ENCODE measurements at regions not wholly inside any gene's neighbourhood (a gene's known extent, or its start where the extent isn't known, plus 50 kb on each side); places are given as distances from the start of the nearest gene placed in this dataset.
"Not testable (repeated sequence)": the region's sequence is repeated elsewhere in the genome, so short reads cannot be mapped to it uniquely, and the experiment has no call there.

DNA sequence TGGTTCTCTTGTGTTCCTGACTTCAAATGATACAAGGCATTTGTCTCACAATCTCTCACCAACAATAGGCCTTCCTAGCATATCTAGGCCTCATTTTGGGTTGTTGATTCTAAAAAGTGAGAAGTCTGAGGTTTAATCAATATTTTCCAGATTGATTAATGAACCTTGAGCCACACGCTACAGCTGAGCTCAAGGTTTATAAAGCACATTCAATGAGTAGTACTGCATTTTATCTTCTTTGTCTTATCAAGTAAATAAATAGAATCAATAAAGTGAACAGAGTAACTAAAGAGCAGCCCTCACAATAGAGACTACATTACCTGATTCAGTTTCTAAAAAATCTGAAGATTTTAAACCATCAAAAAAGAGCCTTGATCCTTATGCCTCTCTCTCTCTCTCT, 407.5 kb upstream of the CLEC14A start:
- TF ChIP-seq, protein P1, sequence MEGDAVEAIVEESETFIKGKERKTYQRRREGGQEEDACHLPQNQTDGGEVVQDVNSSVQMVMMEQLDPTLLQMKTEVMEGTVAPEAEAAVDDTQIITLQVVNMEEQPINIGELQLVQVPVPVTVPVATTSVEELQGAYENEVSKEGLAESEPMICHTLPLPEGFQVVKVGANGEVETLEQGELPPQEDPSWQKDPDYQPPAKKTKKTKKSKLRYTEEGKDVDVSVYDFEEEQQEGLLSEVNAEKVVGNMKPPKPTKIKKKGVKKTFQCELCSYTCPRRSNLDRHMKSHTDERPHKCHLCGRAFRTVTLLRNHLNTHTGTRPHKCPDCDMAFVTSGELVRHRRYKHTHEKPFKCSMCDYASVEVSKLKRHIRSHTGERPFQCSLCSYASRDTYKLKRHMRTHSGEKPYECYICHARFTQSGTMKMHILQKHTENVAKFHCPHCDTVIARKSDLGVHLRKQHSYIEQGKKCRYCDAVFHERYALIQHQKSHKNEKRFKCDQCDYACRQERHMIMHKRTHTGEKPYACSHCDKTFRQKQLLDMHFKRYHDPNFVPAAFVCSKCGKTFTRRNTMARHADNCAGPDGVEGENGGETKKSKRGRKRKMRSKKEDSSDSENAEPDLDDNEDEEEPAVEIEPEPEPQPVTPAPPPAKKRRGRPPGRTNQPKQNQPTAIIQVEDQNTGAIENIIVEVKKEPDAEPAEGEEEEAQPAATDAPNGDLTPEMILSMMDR (IDR thresholded peaks at IDR 0.05; ENCODE audit: low read depth, low read length), result no peak
- no peak for TF ChIP-seq EZH2phosphoT487 (IDR thresholded peaks at IDR 0.05; ENCODE audit: low read depth)
- Histone ChIP-seq H2AFZ (ENCODE audit: low read depth, low read length) (no peak overlapping the region), H3K27me3 (ENCODE audit: low read depth, low read length) (peaks cover 4% of the 10 kb centered on the region; the same call in 1 of the 2 replicates), H3K9ac (ENCODE audit: low read length) (no peak overlapping the region), H4K20me1 (ENCODE audit: insufficient read depth, low read length) (no peaks in the 10 kb centered on the region), H3K4me2 (ENCODE audit: low read length) (no peak overlapping the region), H3K4me1 (ENCODE audit: low read length) (no peaks in the 10 kb centered on the region), H3K79me2 (ENCODE audit: low read length) (no peaks in the 10 kb centered on the region), H3K9me3 (ENCODE audit: insufficient read depth, low read length) (no peaks in the 10 kb centered on the region), H3K27ac (ENCODE audit: low read length) (no peak overlapping the region), H3K36me3 (replicated peaks; ENCODE audit: low read depth, low read length) (no peaks in the 10 kb centered on the region), H3K4me3 (ENCODE audit: low read length) (no peak overlapping the region)

DNA sequence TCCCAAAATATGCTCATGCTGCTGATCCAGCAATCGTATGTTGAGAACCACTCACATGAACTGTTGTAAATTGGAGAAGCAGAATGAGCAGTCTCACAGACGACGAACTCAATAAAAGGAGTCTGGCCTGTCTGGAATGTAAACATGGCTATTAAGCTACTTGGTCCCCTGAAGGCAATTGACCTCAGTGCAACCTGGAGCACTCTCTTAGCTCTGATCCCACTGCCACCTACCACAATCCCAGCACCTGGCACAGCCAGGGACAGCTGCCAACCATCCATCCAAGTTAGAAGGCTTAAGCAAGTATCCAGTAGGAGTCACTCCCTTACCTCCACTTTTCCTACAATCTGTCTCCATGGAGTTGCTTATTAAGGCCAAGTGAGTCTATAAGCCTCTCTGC, 406.9 kb upstream of the CLEC14A start:
- H3K9ac ChIP-seq (ENCODE audit: low read length), result no peak overlapping the region
- no peak overlapping the region for H3K4me3 ChIP-seq (ENCODE audit: low read length)
- no peak overlapping the region for H3K27ac ChIP-seq (ENCODE audit: low read length)
- no peak overlapping the region for H2AFZ ChIP-seq (ENCODE audit: low read depth, low read length)
- H3K4me1 ChIP-seq (ENCODE audit: low read length), result no peaks in the 10 kb centered on the region
- H4K20me1 ChIP-seq (ENCODE audit: insufficient read depth, low read length), result no peaks in the 10 kb centered on the region
- TF ChIP-seq, protein P1 (IDR thresholded peaks at IDR 0.05; ENCODE audit: low read depth, low read length), result no peak
- TF ChIP-seq EZH2phosphoT487 (IDR thresholded peaks at IDR 0.05; ENCODE audit: low read depth), result no peak
- H3K9me3 ChIP-seq (ENCODE audit: insufficient read depth, low read length), result no peaks in the 10 kb centered on the region
- H3K79me2 ChIP-seq (ENCODE audit: low read length), result no peaks in the 10 kb centered on the region
- H3K4me2 ChIP-seq (ENCODE audit: low read length), result no peak overlapping the region
- peaks cover 4% of the 10 kb centered on the region; the same call in 1 of the 2 replicates for H3K27me3 ChIP-seq (ENCODE audit: low read depth, low read length)
- no peaks in the 10 kb centered on the region for H3K36me3 ChIP-seq (replicated peaks; ENCODE audit: low read depth, low read length)

DNA sequence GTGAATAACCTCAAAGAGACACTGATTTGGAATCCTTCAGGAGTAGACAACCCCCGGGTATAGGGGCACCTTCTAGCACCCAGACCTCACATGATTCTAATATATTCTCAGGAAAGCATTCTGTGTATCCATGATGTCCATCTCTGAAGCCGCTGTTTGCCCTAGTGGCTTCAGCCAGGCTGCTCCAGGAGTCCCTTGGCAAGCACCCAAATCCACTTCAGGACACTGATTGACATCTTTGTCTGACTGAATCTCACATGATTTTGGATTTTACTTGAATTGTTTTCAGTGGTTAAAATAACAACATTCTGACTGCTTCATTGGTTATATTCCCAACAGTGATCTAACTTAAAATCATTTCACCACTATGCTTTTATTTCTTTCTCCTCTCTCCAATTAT, 390.5 kb upstream of the CLEC14A start:
- H3K9ac ChIP-seq (ENCODE audit: low read length), result no peak overlapping the region
- no peaks in the 10 kb centered on the region for H3K4me1 ChIP-seq (ENCODE audit: low read length)
- TF ChIP-seq, protein P1 (IDR thresholded peaks at IDR 0.05; ENCODE audit: low read depth, low read length), result no peak
- TF ChIP-seq EZH2phosphoT487 (IDR thresholded peaks at IDR 0.05; ENCODE audit: low read depth), result no peak
- H3K79me2 ChIP-seq (ENCODE audit: low read length), result no peaks in the 10 kb centered on the region
- no peaks in the 10 kb centered on the region for H3K36me3 ChIP-seq (replicated peaks; ENCODE audit: low read depth, low read length)
- H3K27me3 ChIP-seq (ENCODE audit: low read depth, low read length), result no peaks in the 10 kb centered on the region
- no peaks in the 10 kb centered on the region for H4K20me1 ChIP-seq (ENCODE audit: insufficient read depth, low read length)
- no peak overlapping the region for H2AFZ ChIP-seq (ENCODE audit: low read depth, low read length)
- H3K9me3 ChIP-seq (ENCODE audit: insufficient read depth, low read length), result no peaks in the 10 kb centered on the region
- H3K27ac ChIP-seq (ENCODE audit: low read length), result no peak overlapping the region
- H3K4me3 ChIP-seq (ENCODE audit: low read length), result no peak overlapping the region
- no peak overlapping the region for H3K4me2 ChIP-seq (ENCODE audit: low read length)

DNA sequence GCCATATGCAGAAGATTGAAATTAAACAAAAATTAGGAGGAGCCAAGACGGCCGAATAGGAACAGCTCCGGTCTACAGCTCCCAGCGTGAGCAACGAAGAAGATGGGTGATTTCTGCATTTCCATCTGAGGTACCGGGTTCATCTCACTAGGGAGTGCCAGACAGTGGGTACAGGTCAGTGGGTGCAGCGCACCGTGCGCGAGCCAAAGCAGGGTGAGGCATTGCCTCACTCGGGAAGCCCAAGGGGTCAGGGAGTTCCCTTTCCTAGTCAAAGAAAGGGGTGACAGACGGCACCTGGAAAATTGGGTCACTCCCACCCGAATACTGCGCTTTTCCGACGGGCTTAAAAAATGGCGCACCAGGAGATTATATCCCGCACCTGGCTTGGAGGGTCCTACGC, 379.0 kb upstream of the CLEC14A start:
- not testable (repeated sequence) for H3K27ac ChIP-seq (ENCODE audit: low read length); H2AFZ ChIP-seq (ENCODE audit: low read depth, low read length); H4K20me1 ChIP-seq (ENCODE audit: insufficient read depth, low read length); H3K9ac ChIP-seq (ENCODE audit: low read length); H3K79me2 ChIP-seq (ENCODE audit: low read length); H3K36me3 ChIP-seq (replicated peaks; ENCODE audit: low read depth, low read length); H3K27me3 ChIP-seq (ENCODE audit: low read depth, low read length); H3K4me1 ChIP-seq (ENCODE audit: low read length); H3K4me2 ChIP-seq (ENCODE audit: low read length); H3K4me3 ChIP-seq (ENCODE audit: low read length); H3K9me3 ChIP-seq (ENCODE audit: insufficient read depth, low read length)

DNA sequence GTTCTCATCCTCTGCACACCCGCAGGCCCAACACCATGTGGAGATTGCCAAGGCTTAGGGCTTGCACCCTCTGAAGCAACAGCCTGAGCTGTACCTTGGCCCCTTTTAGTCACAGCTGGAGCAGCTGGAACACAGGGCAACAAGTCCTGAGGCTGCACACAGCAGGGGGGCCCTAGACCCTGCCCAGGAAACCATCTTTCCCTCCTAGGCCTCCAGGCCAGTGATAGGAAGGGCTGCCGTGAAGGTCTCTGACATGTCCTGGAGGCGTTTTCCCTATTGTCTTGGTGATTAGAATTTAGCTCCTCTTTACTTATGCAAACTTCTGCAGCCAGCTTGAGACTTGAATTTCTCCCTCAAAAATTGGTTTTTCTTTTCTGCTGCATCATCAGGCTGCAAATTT, 373.5 kb upstream of the CLEC14A start:
- Histone ChIP-seq H3K4me2 (ENCODE audit: low read length) (no peak overlapping the region), H3K9ac (ENCODE audit: low read length) (no peak overlapping the region), H3K36me3 (replicated peaks; ENCODE audit: low read depth, low read length) (no peaks in the 10 kb centered on the region), H3K9me3 (ENCODE audit: insufficient read depth, low read length) (no peaks in the 10 kb centered on the region), H3K27me3 (ENCODE audit: low read depth, low read length) (no peaks in the 10 kb centered on the region), H3K4me3 (ENCODE audit: low read length) (no peak overlapping the region), H4K20me1 (ENCODE audit: insufficient read depth, low read length) (no peaks in the 10 kb centered on the region), H3K4me1 (ENCODE audit: low read length) (no peaks in the 10 kb centered on the region), H3K27ac (ENCODE audit: low read length) (no peak overlapping the region), H2AFZ (ENCODE audit: low read depth, low read length) (no peak overlapping the region), H3K79me2 (ENCODE audit: low read length) (no peaks in the 10 kb centered on the region)
- TF ChIP-seq EZH2phosphoT487 (IDR thresholded peaks at IDR 0.05; ENCODE audit: low read depth), result no peak
- TF ChIP-seq, protein P1 (IDR thresholded peaks at IDR 0.05; ENCODE audit: low read depth, low read length), result no peak

Measured in OCI-LY3 (cell line).